NCI-H345 treated with DMSO at 0.1 percent for 48 hours (cell line): ENCODE measurements at regions not wholly inside any gene's neighbourhood (a gene's known extent, or its start where the extent isn't known, plus 50 kb on each side); places are given as distances from the start of the nearest gene placed in this dataset.

ENCODE experiments used
- DNase-seq: peaks from one replicate; lab custom pipeline; 2025; ENCODE audit not compliant: unreplicated experiment; lab: John Stamatoyannopoulos, UW

GRCh38 chr4:1479454-1479853 is 73.2 kb upstream of the NKX1-1 start:
- no peak for DNase-seq

- no peak for DNase-seq
Measured at GRCh38 chr4:1478766-1479355, 72.6 kb upstream of the NKX1-1 start.

DNA sequence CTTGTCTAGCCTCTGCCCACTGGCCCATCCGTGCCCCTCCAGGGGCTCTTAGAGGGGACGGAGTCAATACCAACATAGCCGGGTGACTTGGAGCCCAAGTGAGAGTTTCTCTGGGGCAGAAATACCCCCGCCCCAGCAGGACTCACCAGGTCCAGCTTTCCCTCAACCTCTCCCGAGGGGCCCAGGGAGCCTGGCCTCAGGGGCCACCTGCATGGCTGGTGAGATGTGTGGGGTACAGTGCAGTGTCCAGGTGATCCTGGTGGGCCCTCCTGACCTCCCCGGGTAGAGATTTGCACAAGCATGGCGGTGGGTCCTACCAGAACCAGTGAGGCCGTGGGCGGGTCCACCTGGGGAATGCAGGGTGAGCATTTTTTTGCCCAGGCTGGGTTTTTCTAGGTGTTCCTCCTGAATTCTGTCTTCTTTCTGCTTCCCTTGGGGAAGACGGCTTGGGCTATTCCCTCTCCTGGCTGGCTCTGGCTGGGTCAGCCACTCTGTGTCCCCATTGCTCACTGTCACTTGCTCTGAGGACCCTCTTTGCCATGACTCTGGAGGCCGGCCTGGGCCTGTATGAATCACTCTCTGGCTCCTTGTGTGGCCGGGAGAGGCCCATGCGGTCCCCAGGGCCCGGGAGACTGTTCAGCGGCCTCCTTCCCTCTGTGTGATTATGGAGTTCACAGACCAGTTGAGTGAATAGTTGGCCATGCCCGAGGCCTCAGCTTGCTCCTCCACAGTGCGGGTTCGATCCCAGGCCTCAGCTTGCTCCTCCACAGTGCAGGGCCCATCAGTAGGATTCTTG is 71.0 kb upstream of the NKX1-1 start:
- DNase-seq = no peak

DNA sequence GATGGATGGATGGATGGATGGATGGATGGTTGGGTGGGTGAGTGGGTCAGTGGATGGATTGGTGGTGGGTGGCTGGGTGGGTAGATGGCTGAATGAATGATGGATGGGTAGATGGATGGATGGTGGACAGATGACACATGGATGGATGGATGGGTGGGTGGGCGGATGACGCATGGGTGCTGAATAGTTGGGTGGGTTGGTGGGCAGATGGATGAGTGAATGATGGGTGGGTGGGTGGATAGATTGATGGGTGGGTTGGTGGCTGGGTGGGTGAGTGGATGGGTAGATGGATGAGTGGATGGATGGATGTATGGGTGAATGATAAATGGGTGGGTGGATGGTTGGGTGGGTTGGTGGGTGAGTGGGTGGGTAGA is 69.9 kb upstream of the NKX1-1 start:
- no peak for DNase-seq

DNA sequence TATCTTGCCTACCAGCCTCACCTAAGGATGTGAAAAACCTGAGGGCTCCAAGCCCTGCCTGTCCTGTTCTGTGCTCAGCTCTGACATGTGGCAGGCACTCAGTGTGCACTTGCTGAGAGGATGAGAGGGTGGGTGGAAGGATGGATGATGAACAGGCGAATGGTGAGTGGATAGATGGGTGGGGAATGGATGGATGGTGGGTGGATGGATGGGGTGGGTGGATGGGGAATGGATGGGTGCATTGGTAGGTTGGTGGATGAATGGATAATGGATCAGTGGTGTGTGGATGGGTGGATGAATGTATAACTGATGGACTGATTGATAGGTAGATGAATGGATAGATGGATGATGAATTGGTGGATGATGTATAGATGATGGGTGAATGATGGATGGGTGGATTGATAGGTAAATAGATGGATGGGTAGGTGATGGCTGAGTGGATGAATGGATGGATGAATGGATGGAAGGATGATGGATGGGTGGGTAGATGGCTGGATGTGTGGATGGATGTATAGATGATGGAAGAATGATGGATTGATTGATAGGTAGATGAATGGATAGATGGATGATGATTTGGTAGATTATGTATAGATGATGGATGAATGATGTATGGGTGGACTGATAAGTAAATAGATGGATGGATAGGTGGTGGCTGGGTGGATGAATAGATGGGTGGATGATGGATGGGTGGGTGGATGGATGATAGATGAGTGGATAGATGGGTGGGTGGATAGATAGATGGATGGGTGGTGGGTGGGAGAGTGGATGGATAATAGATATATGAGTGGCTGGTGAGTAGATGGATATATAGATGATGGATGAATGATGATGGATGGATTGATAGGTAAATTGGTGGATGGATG is 69.3 kb upstream of the NKX1-1 start:
- DNase-seq = no peak

DNA sequence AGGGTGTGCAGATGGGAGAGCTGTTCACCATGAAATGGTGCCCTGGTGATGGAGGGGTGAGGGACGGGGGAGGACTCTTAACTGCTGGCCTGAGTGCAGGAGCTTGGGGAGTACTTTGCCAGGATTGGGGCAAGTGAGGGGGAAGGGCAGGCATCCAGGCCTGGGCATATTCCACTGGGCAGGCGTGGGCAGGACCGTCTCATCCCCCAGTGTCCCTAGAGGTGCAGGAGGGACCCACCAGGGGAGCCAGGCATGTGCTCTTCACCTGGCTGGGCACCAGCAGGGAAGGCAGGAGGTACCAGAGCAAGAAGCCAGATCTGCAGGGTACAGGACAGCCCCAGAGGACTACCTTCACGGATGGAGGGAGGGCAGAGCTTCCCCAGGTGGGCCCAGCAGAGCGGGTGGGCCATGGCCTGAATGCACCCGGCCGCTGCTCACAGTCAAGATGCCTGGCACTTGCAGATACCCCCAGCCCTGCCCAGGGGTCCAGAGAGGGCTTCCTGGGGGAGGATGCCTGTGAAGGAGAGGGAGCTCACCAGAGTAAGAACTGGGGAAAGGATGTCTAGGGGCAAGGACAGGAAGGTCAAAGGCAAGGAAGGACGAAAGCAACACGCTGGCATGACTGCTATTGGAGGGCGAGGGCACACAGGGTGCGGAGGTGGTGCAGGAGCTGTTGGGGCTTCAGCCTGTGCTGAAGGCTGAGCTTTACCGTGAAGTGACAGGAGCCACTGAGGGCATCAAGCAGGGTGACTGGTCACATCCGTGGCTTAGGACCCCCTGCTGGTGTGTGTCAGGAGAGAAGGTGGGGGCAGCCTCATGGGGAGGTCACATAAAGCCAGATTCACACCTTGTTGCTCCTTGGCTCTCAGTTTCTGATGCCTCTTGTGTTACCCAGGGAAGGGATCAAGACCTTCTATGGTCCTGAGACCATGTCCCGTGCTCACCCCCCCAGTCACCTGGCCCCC is 68.2 kb upstream of the NKX1-1 start:
- no peak for DNase-seq

DNA sequence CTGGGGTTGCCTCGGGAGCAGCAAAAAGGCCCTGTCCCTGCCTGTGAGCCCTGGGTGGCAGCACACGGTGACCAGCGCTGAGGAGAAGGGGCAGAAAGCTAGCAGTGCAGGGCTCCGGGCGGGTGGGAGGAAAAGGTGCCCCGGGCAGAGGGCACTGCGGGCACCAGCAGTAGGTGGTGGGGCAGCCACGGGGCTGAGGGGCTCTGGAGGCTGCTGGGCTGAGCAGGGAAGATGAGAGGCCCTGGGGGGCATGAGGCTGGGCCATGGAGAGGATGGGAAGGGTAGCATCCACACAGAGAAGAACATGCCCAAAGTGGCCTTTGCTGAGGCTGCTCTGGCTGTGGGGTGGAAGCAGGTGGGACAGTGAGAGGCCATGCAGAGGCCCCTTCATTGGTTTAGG is 67.5 kb upstream of the NKX1-1 start:
- DNase-seq = no peak

DNA sequence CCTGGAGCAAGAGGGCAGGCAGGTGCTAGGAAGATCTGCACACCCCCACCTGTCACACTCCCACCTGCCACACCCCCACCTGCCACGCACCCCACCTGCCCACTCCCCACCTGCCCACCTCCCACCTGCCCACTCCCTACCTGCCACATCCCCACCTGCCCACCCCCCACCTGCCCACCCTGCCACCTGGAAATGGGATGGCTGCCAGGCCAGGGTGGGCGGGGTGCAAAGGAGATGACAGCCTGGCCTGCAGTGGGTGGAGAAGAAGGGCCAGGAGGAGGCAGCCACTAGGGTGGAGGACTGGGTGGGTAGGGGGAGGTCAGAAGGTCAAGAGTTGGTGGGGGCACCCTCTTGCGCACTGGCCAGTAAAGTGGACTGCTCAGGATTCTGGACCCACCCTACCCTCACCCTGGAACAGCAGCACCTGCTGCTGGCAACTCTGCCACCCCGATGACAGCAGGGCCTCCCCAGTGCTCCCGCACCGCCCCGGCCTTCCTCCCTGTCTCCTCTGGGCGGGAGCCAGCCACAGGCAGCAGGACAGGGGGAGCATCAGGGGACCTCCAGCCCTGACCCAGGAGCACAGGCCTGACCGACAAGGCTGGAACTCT is 66.8 kb upstream of the NKX1-1 start:
- DNase-seq = no peak

DNA sequence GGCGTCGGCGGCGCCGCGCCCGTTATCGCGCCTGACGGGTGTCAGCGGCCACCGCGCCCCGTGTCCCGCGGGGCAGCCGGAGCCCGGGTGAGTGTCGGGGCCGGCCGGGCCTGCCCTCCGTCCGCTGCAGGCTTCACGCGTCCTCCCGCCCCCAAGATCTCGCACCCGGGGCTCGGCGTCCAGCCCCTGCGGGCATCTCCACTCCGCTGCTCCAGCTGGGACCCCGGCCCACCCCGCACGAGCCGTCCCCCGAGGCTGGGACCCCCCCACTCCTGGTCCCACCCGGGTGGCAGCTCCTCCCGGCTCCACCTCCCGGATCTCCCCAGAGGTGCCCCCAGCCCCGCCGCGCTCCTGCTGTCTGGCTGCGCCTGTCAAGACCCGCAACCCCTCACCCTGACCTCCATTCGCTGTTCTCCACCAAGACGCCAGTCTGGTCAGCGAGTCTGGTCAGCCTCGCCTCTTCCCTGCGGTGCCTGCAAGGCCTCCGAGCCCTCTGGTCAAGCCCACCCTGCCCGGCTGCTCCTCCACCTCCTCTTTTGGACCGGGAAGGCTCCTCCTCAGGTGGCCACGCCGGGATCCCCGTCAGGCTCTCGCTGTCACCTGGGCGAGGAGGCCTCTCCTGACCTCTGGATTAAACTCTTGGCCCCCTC is 66.0 kb upstream of the NKX1-1 start:
- DNase-seq = no peak

DNA sequence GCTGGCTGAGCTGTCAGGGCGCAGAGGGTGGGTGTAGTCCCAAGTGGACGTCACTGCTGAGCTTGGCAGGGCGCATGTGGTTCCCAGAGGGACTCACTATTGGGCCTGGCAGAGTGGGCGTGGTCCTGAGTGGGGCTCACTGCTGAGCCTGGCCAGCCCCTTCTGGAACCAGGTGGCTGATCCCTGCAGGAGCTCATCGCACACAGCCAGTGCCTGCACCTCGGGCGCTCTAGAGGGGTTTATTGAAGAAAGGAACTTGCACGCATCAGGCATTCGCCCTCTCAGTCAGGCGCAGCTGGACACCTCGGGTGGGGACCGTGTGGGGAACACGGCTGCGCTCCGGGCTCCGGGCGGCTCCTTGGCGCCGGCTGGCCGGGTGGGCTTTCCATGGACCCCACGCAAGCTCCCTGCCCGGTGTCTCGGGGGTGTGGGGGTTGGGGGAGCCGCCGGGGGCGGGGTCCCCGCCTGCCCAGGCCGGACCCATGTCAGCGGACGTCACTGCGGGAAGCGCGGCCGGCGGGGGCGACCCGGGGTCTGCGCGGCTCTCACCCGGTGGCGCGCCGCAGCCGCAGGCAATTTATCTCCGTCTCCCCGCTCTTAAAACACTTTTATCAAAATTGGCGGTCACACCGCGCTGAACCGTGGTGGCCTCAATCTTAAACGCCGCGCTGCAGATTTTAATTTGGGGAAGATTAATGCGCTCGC is 65.4 kb upstream of the NKX1-1 start:
- no peak for DNase-seq

DNA sequence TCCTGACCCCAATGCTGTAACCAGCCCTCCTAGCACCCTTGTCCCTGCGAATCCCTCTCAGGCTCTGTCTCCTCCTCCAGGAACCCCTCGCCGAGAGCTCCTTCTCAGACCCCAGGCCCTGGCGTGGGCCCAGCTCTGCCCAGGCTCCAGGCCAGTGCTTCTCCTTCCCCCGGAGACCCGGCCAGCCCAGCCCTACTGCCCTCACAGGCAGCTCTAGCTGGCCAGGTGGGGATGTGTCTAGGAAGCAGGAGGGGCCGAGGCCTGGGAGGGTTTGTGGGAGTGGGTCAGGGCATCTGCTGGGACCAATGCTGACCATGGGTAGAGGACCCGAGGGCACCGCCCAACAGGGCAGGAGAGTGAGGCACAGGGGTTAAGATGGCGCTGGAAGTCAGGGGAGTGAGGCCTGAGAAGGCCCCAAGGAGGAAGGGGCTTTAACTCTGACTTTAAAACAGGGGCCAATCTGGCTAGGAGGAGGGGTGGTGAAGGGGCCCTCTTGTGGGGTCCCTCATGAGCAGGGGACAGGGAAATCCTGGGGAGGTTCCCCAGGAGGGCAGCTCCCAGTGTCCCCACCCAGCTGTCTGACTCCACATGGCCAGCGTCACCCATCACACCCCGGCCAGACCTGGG is 64.7 kb upstream of the NKX1-1 start:
- DNase-seq = no peak

GRCh38 chr4:1470393-1470670 is 64.1 kb upstream of the NKX1-1 start:
- no peak for DNase-seq

- DNase-seq = no peak
Measured at GRCh38 chr4:1469607-1470392, 63.6 kb upstream of the NKX1-1 start.

DNA sequence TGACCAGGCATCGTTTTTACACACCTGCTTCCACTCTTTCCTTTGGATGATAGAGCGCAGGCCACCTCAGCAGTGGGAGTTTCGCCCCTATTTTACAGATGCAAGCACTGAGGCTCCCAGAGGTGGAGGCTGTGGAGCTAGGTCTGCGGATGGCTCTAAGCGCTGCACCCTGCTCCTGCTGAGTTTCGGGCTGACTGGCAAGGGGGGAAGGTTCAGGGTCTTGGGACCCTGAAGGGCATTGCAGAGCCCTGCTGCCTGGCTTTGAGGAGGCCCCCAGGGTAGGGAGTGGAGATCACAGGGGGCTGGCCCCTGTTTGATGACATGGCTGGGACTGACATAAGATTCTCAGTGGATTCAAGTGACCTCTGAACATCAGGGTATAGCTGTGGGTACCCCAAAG is 62.8 kb upstream of the NKX1-1 start:
- DNase-seq = no peak

GRCh38 chr4:1467581-1468458 is 61.6 kb upstream of the NKX1-1 start:
- DNase-seq = no peak

DNA sequence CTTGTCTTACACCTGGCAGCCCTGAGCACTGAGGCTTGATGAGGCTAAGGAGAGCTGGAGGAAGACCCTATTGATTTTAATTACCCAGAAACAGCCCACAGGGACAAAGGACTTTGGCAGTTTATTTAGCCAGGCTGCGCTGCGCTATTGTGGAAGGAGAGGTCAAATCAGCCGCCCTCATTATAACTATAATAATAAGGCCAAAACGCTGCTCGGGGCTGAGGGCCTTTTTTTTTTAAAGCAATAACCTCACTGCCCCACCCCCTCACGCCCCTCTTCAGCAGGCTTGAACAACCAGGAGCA is 60.6 kb upstream of the NKX1-1 start:
- DNase-seq = no peak

DNA sequence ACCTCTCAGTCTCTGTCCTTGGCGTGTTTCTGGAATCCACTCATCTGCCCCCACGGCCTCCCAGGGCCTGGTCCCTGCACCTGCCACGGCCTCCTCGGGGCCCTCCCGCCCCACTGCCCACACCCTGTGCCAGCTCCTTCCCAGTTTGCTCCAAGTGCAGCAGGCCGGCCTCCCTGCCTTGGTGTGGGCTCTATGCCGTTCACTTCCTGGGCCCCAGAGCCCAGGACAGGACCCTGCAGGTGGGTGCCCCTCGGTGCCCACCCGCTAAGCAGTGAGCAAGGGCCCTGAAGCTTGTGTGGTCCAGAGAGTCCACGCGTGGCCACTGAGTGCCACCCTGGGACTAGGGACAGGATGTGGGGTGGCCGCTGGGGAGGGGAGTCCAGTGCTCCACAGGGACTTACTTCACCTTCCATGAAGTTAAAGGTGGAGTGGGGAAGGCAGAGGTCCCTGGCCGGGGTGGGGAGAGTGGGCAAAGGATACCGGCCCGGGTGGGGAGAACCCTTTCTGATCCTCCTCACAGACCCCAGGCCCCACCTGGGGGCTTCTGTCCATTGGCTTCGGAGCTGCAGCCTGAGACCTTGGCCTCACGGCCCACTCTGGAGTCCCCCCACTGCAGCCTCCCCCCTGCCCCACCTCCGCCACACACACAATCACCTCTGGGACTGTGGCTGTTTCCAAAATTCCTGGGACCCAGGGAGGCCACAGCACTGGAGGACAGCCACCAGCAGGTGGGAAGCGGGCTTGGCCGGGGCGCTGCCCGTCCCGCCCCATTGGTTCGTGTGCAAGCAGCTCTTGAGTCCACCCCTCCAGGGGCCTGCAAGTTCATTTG is 60.0 kb upstream of the NKX1-1 start:
- no peak for DNase-seq
